ENCODE measurements at regions not wholly inside any gene's neighbourhood (a gene's known extent, or its start where the extent isn't known, plus 50 kb on each side); places are given as distances from the start of the nearest gene placed in this dataset.

DNA sequence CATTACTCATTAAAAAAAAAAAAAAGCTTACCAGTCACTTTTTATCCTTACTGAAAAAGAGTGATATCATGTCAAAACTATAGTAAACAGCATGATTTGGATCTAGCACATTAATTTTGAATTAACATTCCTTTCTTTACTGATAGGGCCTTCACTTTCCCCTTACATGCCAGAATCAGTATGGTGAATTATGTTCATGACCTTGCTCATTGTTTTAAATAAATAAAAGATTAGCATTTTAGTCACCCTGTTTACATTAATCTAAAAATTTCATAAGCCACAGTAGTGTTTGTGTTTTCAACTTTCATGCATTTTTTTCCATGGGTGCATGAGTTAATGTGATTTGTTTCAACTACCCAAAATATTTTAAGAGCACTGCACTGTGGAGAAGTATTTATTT lies 160.8 kb downstream of the TFEC start:
- TF ChIP-seq MAX (IDR thresholded peaks at IDR 0.05; ENCODE audit: insufficient read depth, insufficient read length), result no peak
- TF ChIP-seq POLR2AphosphoS5 (IDR thresholded peaks at IDR 0.05; ENCODE audit: insufficient read depth, low read depth, low read length), result no peak
- no peak for TF ChIP-seq FOS (IDR thresholded peaks at IDR 0.05; ENCODE audit: borderline replicate concordance, insufficient read depth, low read length)
- no peaks in the 10 kb centered on the region for H3K36me3 ChIP-seq (ENCODE audit: control insufficient read depth in 2 of 2, extremely low read depth in 1 of 2, insufficient read depth in 2 of 2, low read length in 2 of 2)
- DNase-seq (ENCODE audit: low read depth, low spot score) (no peak), FAIRE-seq (no peak)
- H3K9ac ChIP-seq (replicated peaks; ENCODE audit: extremely low read depth, insufficient read depth, low read length), result no peak overlapping the region
- no peak overlapping the region for H3K27ac ChIP-seq (ENCODE audit: insufficient read depth, low read depth, low read length)
- no peaks in the 10 kb centered on the region for H3K9me1 ChIP-seq (replicated peaks; ENCODE audit: control insufficient read depth, extremely low read depth, insufficient read depth, low read length)
- no peak overlapping the region for H3K4me3 ChIP-seq (replicated peaks in 1 of 3; ENCODE audit: insufficient read depth in 1 of 3, low read depth in 1 of 3, low read length in 3 of 3)
- intact Hi-C loops (cut with micrococcal nuclease) (loop anchor here (5.0 kb wide), 1 partner anchor 252 kb away; no protein-coding TSS in a partner anchor), dilution Hi-C loops (cut with MboI; ENCODE audit: extremely low pct_ligation_motif_present, low sequenced_read_pairs) (no loop called here)
- ChIA-PET POLR2A (no interaction called here), CTCF (interaction anchor here (0.5 to 1.1 kb wide), 3 partner anchors 15 to 56 kb away, joined by 3 read pairs; no protein-coding TSS in a partner anchor)
- no peaks in the 10 kb centered on the region for H3K79me2 ChIP-seq (ENCODE audit: control insufficient read depth, insufficient read depth, low read length)
- H3K27me3 ChIP-seq (ENCODE audit: control insufficient read depth in 2 of 2, insufficient read depth in 2 of 2, low read length in 2 of 2), result peaks cover 0 to 2% of the 10 kb centered on the region in 2 experiments
- no peaks in the 10 kb centered on the region for H3K9me3 ChIP-seq (replicated peaks; ENCODE audit: control insufficient read depth, insufficient read depth, low read length)
- no peaks in the 10 kb centered on the region for H3K4me1 ChIP-seq (ENCODE audit: control insufficient read depth, extremely low read depth, insufficient read depth, low read length)
- no peak overlapping the region for H3K4me2 ChIP-seq (ENCODE audit: insufficient read depth, low read length)
- BruUV-seq (replicated peaks), result no TSS peak
- H4K20me1 ChIP-seq (replicated peaks; ENCODE audit: control insufficient read depth, extremely low read depth, insufficient read depth, low read length), result no peaks in the 10 kb centered on the region
- no peak overlapping the region for H2AFZ ChIP-seq (ENCODE audit: low read depth, low read length)

DNA sequence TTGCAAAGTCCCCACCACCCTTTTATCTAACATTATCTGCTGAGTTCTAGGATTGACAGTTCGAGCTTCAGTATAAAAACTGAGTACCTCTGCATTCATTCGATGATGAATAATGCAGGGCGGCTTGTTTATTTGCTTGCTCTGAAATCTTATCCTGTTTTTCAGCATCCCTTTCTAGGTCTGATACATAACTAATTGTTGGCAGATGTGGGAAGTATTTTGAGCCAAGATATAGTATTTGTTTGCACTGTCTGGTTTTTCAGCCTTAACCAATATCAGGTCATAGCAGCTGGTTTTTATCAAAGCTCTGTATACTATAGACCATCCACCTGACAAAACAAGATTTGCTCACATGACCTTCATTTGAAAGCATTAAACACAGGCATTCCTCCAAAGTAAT lies 161.4 kb downstream of the TFEC start:
- Histone ChIP-seq H3K4me3 (replicated peaks in 1 of 3; ENCODE audit: insufficient read depth in 1 of 3, low read depth in 1 of 3, low read length in 3 of 3) (no peak overlapping the region), H3K36me3 (ENCODE audit: control insufficient read depth in 2 of 2, extremely low read depth in 1 of 2, insufficient read depth in 2 of 2, low read length in 2 of 2) (no peaks in the 10 kb centered on the region), H2AFZ (ENCODE audit: low read depth, low read length) (no peak overlapping the region), H3K27ac (ENCODE audit: insufficient read depth, low read depth, low read length) (no peak overlapping the region), H3K9me1 (replicated peaks; ENCODE audit: control insufficient read depth, extremely low read depth, insufficient read depth, low read length) (no peaks in the 10 kb centered on the region), H3K4me1 (ENCODE audit: control insufficient read depth, extremely low read depth, insufficient read depth, low read length) (no peaks in the 10 kb centered on the region), H3K79me2 (ENCODE audit: control insufficient read depth, insufficient read depth, low read length) (no peaks in the 10 kb centered on the region), H3K27me3 (ENCODE audit: control insufficient read depth in 2 of 2, insufficient read depth in 2 of 2, low read length in 2 of 2) (peaks cover 0 to 2% of the 10 kb centered on the region in 2 experiments), H3K4me2 (ENCODE audit: insufficient read depth, low read length) (no peak overlapping the region), H3K9me3 (replicated peaks; ENCODE audit: control insufficient read depth, insufficient read depth, low read length) (no peaks in the 10 kb centered on the region), H4K20me1 (replicated peaks; ENCODE audit: control insufficient read depth, extremely low read depth, insufficient read depth, low read length) (no peaks in the 10 kb centered on the region), H3K9ac (replicated peaks; ENCODE audit: extremely low read depth, insufficient read depth, low read length) (no peak overlapping the region)
- DNase-seq (ENCODE audit: low read depth, low spot score), result peak; percentile 3
- no TSS peak for BruUV-seq (replicated peaks)
- CTCF ChIA-PET, result interaction anchor here (0.9 to 1.1 kb wide), 2 partner anchors 14 to 37 kb away, joined by 3 read pairs; no protein-coding TSS in a partner anchor
- POLR2A ChIA-PET, result no interaction called here
- dilution Hi-C loops (cut with MboI; ENCODE audit: extremely low pct_ligation_motif_present, low sequenced_read_pairs), result no loop called here
- TF ChIP-seq FOS (IDR thresholded peaks at IDR 0.05; ENCODE audit: borderline replicate concordance, insufficient read depth, low read length) (no peak), MYC (IDR thresholded peaks at IDR 0.05; ENCODE audit: low read depth, low read length) (no peak), POLR2A (IDR thresholded peaks at IDR 0.05; ENCODE audit: low read depth, low read length) (no peak)
- intact Hi-C loops (cut with micrococcal nuclease), result loop anchor here (5.0 kb wide), 1 partner anchor 253 kb away; no protein-coding TSS in a partner anchor
- FAIRE-seq, result no peak

Measured in endothelial cell of umbilical vein (primary cell).